DOHH2 (cell line): ENCODE measurements at regions not wholly inside any gene's neighbourhood (a gene's known extent, or its start where the extent isn't known, plus 50 kb on each side); places are given as distances from the start of the nearest gene placed in this dataset.

ENCODE experiments used
- CTCF ChIP-seq: fragments of 200-600 bp; sonication (generic); IDR thresholded peaks from one replicate; pipeline ENCODE4 v1.5.1; 2014; ENCODE audit warnings: antibody characterized with exemption, mild to moderate bottlenecking, low read depth, low read length; ENCODE audit not compliant: poor library complexity, severe bottlenecking
- EZH2phosphoT487 ChIP-seq: fragments of 200-600 bp; sonication (generic); IDR thresholded peaks from 2 replicates; pipeline ENCODE4 v1.6.1; 2017; ENCODE audit warnings: borderline replicate concordance, mild to moderate bottlenecking, antibody characterized with exemption, low read length, moderate library complexity, mixed read lengths

GRCh38 chr22:27593378-27593777 is 208.2 kb downstream of the MN1 start:
- TF ChIP-seq CTCF, result no peak
- TF ChIP-seq EZH2phosphoT487, result no peak
